HFFc6 (cell line): ENCODE measurements at regions not wholly inside any gene's neighbourhood (a gene's known extent, or its start where the extent isn't known, plus 50 kb on each side); places are given as distances from the start of the nearest gene placed in this dataset.
"Not testable (repeated sequence)": the region's sequence is repeated elsewhere in the genome, so short reads cannot be mapped to it uniquely, and the experiment has no call there.

Experiments
- DNase-seq: peaks from one replicate; pipeline ENCODE4 v3.0.0-alpha.2; 2018
- H3K27ac Mint-ChIP-seq: 2 replicates; pipeline ENCODE4 v1.8.0; 2020; ENCODE audit warnings: mild to moderate bottlenecking, mixed read lengths
- H3K27me3 Mint-ChIP-seq: 2 replicates; pipeline ENCODE4 v1.8.0; 2021; ENCODE audit warnings: mild to moderate bottlenecking, moderate library complexity, mixed read lengths; ENCODE audit not compliant: insufficient read depth
- H3K36me3 Mint-ChIP-seq: 2 replicates; pipeline ENCODE4 v1.8.0; 2021; ENCODE audit warnings: low read depth, mixed read lengths
- H3K4me1 Mint-ChIP-seq: 2 replicates; pipeline ENCODE4 v1.8.0; 2020; ENCODE audit warnings: low read depth, mixed read lengths
- H3K4me3 Mint-ChIP-seq: 2 replicates; pipeline ENCODE4 v1.8.0; 2020; ENCODE audit warnings: mild to moderate bottlenecking, moderate library complexity, mixed read lengths
- H3K9me3 Mint-ChIP-seq: 2 replicates; pipeline ENCODE4 v1.8.0; 2020; ENCODE audit warnings: mild to moderate bottlenecking, mixed read lengths
- TF ChIP-seq, protein P1 (sequence below): fragments of 200-600 bp; sonication (generic); IDR thresholded peaks from 2 replicates; pipeline ENCODE4 v1.5.0; 2021; ENCODE audit warnings: antibody characterized with exemption, mild to moderate bottlenecking

DNA sequence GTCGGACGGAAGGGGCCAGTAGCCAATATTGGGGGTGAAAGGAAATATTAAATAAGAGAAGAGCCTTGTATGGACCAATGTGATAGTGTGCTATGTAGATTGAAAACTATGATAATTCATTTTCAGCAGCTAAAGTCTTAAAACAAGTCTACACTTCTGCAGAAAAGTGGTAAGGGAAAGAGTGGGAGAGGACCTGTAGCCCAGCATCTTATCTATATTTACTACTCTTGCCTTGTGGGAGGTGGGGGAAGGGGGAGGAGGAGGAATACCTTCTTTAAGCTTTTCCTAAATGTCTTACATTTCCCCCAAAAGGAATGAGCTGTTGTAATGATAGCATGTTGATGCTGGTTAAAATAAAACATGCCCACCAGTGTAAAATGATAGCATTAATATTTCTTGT is 220.0 kb upstream of the SPRY1 start:
- DNase-seq, result no peak
- TF ChIP-seq, protein P1, sequence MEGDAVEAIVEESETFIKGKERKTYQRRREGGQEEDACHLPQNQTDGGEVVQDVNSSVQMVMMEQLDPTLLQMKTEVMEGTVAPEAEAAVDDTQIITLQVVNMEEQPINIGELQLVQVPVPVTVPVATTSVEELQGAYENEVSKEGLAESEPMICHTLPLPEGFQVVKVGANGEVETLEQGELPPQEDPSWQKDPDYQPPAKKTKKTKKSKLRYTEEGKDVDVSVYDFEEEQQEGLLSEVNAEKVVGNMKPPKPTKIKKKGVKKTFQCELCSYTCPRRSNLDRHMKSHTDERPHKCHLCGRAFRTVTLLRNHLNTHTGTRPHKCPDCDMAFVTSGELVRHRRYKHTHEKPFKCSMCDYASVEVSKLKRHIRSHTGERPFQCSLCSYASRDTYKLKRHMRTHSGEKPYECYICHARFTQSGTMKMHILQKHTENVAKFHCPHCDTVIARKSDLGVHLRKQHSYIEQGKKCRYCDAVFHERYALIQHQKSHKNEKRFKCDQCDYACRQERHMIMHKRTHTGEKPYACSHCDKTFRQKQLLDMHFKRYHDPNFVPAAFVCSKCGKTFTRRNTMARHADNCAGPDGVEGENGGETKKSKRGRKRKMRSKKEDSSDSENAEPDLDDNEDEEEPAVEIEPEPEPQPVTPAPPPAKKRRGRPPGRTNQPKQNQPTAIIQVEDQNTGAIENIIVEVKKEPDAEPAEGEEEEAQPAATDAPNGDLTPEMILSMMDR, result no peak
- H3K27ac Mint-ChIP-seq, result no peak overlapping the region
- no peaks in the 10 kb centered on the region for H3K4me1 Mint-ChIP-seq
- H3K36me3 Mint-ChIP-seq, result peaks cover 15% of the 10 kb centered on the region
- H3K27me3 Mint-ChIP-seq, result no peaks in the 10 kb centered on the region
- H3K9me3 Mint-ChIP-seq, result no peaks in the 10 kb centered on the region
- H3K4me3 Mint-ChIP-seq, result no peak overlapping the region

DNA sequence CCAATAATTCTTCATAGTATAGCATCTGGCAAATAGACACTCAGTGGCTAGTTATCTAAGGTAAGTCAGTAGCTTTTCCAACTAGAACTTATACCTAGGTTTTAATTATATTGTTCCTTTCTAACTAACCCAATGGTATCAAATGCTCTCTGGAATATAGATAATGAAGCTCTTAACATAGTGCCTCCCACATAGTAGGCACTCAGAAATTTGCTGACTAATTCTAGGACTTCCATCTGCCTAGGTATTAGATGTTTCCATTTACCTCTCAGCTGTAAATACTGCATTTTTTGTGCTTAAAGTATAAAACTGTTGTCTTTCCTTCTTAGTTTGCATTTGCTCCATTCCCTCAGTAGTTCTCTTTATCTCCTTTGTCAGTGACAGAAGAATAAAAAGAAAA is 214.3 kb upstream of the SPRY1 start:
- no peak for DNase-seq
- Mint-ChIP-seq H3K27ac (no peak overlapping the region), H3K36me3 (no peaks in the 10 kb centered on the region), H3K4me3 (no peak overlapping the region), H3K4me1 (no peaks in the 10 kb centered on the region), H3K27me3 (no peaks in the 10 kb centered on the region), H3K9me3 (no peaks in the 10 kb centered on the region)
- TF ChIP-seq, protein P1, result no peak

DNA sequence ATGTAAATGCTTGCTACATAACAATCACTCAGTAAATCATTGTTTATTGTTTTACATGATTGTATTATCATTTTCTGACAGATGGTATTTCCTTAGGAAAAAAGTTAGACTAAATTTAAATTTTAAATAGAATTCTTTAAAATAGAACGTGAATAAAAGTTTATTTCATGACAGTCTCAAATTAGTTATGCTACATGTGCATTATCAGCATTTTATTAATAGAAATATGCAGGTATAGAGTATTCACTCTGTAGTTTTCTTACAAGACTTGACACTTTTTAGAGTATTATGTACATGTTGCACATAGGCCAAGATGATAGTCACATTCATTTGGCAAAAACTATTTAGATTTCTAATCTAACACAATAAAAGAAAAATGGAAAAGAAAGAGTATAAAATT is 213.3 kb upstream of the SPRY1 start:
- H3K27me3 Mint-ChIP-seq, result no peaks in the 10 kb centered on the region
- no peak for DNase-seq
- H3K4me3 Mint-ChIP-seq, result no peak overlapping the region
- H3K4me1 Mint-ChIP-seq, result no peaks in the 10 kb centered on the region
- TF ChIP-seq, protein P1, result no peak
- no peak overlapping the region for H3K27ac Mint-ChIP-seq
- H3K9me3 Mint-ChIP-seq, result no peaks in the 10 kb centered on the region
- H3K36me3 Mint-ChIP-seq, result no peaks in the 10 kb centered on the region

DNA sequence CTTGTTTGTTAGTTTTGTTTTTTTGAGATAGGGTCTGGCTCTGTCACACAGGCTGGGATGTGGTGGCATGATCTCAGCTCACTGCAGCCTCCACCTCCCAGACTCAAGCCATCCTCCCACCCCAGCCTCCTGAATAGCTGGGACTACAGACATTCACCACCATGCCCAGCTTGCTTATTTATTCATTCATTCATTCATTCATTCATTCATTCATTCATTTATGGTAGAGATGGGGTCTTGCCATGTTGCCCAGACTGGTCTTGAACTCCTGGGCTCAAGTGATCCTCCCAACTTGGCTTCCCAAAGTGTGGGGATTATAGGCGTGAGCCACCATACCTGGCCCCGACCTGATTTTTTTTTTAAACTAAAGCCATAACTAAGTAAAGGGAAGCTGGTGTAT is 212.8 kb upstream of the SPRY1 start:
- not testable (repeated sequence) for H3K4me3 Mint-ChIP-seq, H3K36me3 Mint-ChIP-seq, H3K27me3 Mint-ChIP-seq, H3K9me3 Mint-ChIP-seq, DNase-seq, H3K4me1 Mint-ChIP-seq, H3K27ac Mint-ChIP-seq

DNA sequence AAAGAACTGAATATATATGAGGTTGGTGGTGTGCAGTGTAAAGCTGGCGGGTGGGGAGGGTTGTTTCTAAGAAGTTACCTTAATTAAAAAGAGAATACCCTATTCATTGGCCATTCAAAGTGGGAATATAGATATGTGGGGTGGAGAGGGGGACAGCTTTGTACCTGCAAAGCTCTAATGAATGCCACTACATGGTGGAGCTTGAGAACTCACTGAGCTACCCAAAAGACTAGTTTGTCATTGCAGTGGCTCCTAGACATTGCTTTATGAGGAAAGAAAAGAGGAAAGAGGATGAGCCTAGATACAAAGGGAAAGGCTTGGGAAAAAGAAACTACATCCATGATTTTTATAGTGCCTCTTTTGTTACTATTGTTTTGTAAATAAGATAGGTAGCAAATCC is 209.9 kb upstream of the SPRY1 start:
- no peak for DNase-seq
- Mint-ChIP-seq H3K36me3 (no peaks in the 10 kb centered on the region), H3K27me3 (no peaks in the 10 kb centered on the region), H3K4me1 (no peaks in the 10 kb centered on the region), H3K27ac (no peak overlapping the region), H3K9me3 (no peaks in the 10 kb centered on the region), H3K4me3 (no peak overlapping the region)
- TF ChIP-seq, protein P1, result no peak

DNA sequence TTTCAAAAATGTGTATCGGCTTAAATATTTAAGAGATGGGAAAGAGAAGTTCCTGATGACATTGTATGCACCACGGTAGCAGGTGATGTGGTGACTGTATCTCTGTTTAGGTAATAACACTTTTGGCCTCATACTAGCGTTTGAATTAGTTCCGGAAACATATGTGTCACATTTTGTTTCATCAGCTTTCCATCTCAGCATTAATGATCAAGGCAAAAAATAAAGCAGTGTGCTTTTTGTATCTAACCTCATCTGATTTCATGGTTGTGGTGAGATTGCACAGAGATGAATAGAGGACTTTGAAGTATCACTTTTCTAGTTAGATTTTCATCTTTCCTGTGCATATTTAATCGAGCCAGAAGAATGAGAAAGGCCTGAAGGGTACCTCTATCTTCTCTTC is 206.4 kb upstream of the SPRY1 start:
- H3K27me3 Mint-ChIP-seq, result no peaks in the 10 kb centered on the region
- no peaks in the 10 kb centered on the region for H3K36me3 Mint-ChIP-seq
- no peaks in the 10 kb centered on the region for H3K9me3 Mint-ChIP-seq
- DNase-seq, result no peak
- H3K27ac Mint-ChIP-seq, result no peak overlapping the region
- H3K4me1 Mint-ChIP-seq, result peaks cover 6% of the 10 kb centered on the region; the same call in 1 of the 2 replicates
- TF ChIP-seq, protein P1, result no peak
- no peak overlapping the region for H3K4me3 Mint-ChIP-seq
